ENCODE measurements at regions not wholly inside any gene's neighbourhood (a gene's known extent, or its start where the extent isn't known, plus 50 kb on each side); places are given as distances from the start of the nearest gene placed in this dataset.

DNA sequence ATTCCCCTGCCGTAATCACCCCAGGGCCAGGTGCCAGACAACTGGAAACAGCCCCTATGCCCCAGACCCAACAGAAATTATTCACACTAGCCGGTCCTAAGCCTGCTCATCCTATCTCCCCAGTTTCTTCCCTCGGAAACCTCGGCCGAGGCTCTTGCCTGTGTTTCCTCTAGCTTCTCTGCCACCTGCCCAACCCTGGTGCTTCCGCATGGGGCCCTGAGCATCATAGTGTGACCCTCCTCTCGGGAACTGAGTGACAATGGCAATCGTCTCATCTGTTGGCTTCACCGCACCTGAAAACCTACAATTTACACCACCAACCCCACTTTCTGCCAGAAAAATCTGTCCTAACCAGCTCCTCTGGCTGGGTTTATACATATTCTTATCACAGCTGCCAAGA is 257.3 kb downstream of the SOD2 start:
- TF ChIP-seq, protein P1, sequence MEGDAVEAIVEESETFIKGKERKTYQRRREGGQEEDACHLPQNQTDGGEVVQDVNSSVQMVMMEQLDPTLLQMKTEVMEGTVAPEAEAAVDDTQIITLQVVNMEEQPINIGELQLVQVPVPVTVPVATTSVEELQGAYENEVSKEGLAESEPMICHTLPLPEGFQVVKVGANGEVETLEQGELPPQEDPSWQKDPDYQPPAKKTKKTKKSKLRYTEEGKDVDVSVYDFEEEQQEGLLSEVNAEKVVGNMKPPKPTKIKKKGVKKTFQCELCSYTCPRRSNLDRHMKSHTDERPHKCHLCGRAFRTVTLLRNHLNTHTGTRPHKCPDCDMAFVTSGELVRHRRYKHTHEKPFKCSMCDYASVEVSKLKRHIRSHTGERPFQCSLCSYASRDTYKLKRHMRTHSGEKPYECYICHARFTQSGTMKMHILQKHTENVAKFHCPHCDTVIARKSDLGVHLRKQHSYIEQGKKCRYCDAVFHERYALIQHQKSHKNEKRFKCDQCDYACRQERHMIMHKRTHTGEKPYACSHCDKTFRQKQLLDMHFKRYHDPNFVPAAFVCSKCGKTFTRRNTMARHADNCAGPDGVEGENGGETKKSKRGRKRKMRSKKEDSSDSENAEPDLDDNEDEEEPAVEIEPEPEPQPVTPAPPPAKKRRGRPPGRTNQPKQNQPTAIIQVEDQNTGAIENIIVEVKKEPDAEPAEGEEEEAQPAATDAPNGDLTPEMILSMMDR (IDR thresholded peaks at IDR 0.05 in 8 of 11, conservative IDR thresholded peaks at IDR 0.05 in 3 of 11), result no peak
- TF ChIP-seq POLR2A (IDR thresholded peaks at IDR 0.05), result no peak
- no peak for TF ChIP-seq POLR2AphosphoS5 (IDR thresholded peaks at IDR 0.05)

Measured in spleen (tissue), 7 donors.